22Rv1 (cell line): ENCODE measurements at regions not wholly inside any gene's neighbourhood (a gene's known extent, or its start where the extent isn't known, plus 50 kb on each side); places are given as distances from the start of the nearest gene placed in this dataset.

Experiments
- CTCF ChIP-seq: fragments of 450-650 bp; IDR thresholded peaks from 2 replicates; pipeline ENCODE4 v1.5.1; 2017; ENCODE audit warnings: mild to moderate bottlenecking
- ZFX ChIP-seq: fragments of 450-650 bp; IDR thresholded peaks from 2 replicates; pipeline ENCODE4 v1.6.1; 2017; ENCODE audit warnings: antibody characterized with exemption, borderline replicate concordance

- TF ChIP-seq CTCF = no peak
- no peak for TF ChIP-seq ZFX
Observed at GRCh38 chr13:73829416-73829815, 304.8 kb downstream of the KLF12 start.
